ENCODE measurements at regions not wholly inside any gene's neighbourhood (a gene's known extent, or its start where the extent isn't known, plus 50 kb on each side); places are given as distances from the start of the nearest gene placed in this dataset.
"Not testable (repeated sequence)": the region's sequence is repeated elsewhere in the genome, so short reads cannot be mapped to it uniquely, and the experiment has no call there.

DNA sequence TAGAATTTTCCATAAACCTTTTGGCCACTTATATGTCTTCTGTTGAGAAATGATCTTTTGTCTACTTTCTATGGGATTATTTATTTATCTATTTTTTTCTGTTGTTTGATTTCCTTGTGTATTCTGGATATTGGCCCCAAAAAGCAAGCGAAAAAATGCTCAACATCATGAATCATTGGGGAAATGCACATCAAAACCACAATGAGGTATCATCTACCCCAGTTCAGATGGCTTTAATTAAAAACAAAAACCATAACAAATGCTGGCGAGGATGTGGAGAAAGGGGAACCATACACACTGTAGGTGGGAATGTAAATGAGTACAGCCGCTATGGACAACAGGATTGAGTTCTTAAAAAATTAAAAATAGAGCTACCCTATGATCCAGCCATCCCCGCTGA, 125.0 kb upstream of the LPCAT1 start:
- TF ChIP-seq, protein P1, sequence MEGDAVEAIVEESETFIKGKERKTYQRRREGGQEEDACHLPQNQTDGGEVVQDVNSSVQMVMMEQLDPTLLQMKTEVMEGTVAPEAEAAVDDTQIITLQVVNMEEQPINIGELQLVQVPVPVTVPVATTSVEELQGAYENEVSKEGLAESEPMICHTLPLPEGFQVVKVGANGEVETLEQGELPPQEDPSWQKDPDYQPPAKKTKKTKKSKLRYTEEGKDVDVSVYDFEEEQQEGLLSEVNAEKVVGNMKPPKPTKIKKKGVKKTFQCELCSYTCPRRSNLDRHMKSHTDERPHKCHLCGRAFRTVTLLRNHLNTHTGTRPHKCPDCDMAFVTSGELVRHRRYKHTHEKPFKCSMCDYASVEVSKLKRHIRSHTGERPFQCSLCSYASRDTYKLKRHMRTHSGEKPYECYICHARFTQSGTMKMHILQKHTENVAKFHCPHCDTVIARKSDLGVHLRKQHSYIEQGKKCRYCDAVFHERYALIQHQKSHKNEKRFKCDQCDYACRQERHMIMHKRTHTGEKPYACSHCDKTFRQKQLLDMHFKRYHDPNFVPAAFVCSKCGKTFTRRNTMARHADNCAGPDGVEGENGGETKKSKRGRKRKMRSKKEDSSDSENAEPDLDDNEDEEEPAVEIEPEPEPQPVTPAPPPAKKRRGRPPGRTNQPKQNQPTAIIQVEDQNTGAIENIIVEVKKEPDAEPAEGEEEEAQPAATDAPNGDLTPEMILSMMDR (IDR thresholded peaks at IDR 0.05; ENCODE audit: low read depth, low read length), result no peak
- Histone ChIP-seq H3K27ac (no peak overlapping the region), H3K4me1 (ENCODE audit: low read depth) (no peaks in the 10 kb centered on the region), H3K9me3 (ENCODE audit: low read depth) (no peaks in the 10 kb centered on the region), H3K27me3 (peaks cover 50% of the 10 kb centered on the region), H3K36me3 (no peaks in the 10 kb centered on the region), H3K4me3 (no peak overlapping the region)
- DNase-seq (ENCODE audit: low read depth in 1 of 2, low spot score in 1 of 2), result peak in 1 of 2 donors; percentile 10

DNA sequence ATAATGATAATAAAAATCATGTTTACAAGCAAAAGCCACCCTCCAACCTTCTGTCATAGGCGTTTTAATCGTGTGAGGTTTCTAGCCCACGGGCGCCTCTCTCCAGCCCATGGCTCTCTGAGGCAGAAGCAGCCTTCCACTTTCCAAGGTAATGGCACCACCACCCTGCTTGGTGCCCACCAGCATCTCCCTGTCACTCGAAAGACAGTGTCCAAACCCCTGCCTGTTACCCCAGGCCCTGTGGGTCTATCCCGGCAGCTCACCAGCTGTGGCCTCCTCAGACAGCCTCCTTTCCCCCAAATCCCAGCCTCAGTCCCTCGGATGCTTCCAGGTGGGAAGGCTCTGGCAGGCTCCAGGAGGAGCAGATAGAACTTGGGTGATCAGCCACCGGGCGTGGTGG, 123.8 kb upstream of the LPCAT1 start:
- TF ChIP-seq, protein P1 (IDR thresholded peaks at IDR 0.05; ENCODE audit: low read depth, low read length), result no peak
- Histone ChIP-seq H3K9me3 (ENCODE audit: low read depth) (no peaks in the 10 kb centered on the region), H3K4me3 (no peak overlapping the region), H3K27ac (no peak overlapping the region), H3K4me1 (ENCODE audit: low read depth) (no peaks in the 10 kb centered on the region), H3K27me3 (peaks cover 54% of the 10 kb centered on the region), H3K36me3 (no peaks in the 10 kb centered on the region)
- no peak for DNase-seq (ENCODE audit: low read depth in 1 of 2, low spot score in 1 of 2)

DNA sequence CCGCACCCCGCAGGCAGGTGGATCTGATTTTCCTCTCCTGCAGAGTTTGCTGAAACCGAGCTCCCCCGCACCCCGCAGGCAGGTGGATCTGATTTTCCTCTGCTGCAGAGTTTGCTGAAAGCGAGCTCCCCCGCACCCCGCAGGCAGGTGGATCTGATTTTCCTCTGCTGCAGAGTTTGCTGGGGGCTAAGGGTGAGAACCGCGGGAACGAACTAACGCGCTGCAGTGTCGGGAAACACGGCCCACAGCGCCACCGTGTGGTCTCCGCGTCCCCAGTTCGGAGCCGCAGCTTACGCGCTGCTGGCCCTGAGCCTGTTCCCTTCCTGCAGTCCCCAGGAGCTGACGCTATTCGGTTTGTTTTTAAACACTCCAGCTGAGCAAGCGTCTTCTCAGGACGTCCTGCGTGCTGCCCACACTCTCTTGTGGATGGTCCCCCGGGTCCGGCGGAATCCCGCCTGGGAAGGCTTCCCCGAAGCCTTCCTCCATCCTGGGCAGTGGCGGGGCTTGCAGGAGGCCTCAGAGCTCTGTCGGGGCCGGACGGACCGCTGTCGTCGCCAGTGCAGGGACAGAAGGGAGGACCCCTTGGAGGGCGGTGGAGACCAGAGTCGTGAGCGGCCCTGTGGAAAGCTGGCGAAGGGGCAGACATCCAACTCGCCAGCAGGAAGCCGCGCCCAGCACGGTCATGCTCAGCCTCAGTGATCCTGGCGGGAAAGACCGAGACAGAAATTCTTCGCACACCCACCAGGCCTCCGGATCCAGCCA, 121.2 kb upstream of the LPCAT1 start:
- Histone ChIP-seq H3K27me3 (peaks cover 55% of the 10 kb centered on the region), H3K4me3 (no peak overlapping the region), H3K36me3 (no peaks in the 10 kb centered on the region), H3K27ac (no peak overlapping the region), H3K4me1 (ENCODE audit: low read depth) (no peaks in the 10 kb centered on the region), H3K9me3 (ENCODE audit: low read depth) (no peaks in the 10 kb centered on the region)
- peak; percentile 92 to 94 for DNase-seq (ENCODE audit: low read depth in 1 of 2, low spot score in 1 of 2)
- TF ChIP-seq, protein P1 (IDR thresholded peaks at IDR 0.05; ENCODE audit: low read depth, low read length), result peak; percentile 77

DNA sequence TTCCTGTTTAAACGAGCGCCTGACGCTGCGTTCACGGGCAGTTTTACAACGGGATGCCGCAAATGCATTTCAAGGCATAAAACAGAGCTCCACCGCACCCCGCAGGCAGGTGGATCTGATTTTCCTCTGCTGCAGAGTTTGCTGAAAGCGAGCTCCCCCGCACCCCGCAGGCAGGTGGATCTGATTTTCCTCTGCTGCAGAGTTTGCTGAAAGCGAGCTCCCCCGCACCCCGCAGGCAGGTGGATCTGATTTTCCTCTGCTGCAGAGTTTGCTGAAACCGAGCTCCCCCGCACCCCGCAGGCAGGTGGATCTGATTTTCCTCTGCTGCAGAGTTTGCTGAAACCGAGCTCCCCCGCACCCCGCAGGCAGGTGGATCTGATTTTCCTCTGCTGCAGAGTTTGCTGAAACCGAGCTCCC, 120.6 kb upstream of the LPCAT1 start:
- not testable (repeated sequence) for DNase-seq (ENCODE audit: low read depth in 1 of 2, low spot score in 1 of 2); H3K4me1 ChIP-seq (ENCODE audit: low read depth); H3K4me3 ChIP-seq; H3K9me3 ChIP-seq (ENCODE audit: low read depth); H3K27ac ChIP-seq; H3K36me3 ChIP-seq
- peaks cover 51% of the 10 kb centered on the region for H3K27me3 ChIP-seq

DNA sequence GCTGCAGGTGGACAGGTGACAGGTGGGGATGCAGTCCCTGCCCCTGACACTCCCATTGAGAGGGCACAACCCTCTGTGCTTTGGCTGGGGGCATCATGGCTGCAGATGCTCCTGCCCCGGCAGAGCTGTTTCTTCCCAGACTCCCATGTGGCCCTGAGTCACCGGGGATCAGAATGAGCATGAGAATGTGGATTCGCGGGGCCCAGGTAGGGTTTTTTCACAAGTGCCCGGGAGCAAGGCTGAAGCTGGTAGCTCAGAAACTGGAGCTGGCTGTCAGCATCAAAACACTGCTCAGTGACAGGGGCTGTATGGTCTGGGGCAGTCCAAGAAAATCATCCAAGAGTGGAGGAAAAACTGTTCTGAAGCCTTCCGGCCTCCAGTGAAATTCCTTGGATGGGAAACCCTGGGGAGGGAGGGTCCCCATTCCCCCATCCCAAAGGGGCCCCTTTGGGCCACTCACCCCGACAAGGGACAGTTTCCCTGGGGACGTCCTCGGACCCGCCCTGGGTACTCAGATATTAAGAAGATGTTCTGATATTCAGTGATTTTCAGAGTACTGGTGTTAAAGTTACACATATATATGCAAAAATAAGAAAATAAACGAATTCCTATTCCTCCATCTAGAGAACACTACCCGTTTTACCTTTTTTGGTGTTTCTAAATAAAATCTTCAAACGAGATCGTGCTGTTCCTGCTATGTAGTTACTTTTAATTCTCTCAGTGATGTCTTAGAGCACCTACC, 120.1 kb upstream of the LPCAT1 start:
- TF ChIP-seq, protein P1 (IDR thresholded peaks at IDR 0.05; ENCODE audit: low read depth, low read length), result no peak
- Histone ChIP-seq H3K4me1 (ENCODE audit: low read depth) (no peaks in the 10 kb centered on the region), H3K27me3 (peaks cover 45% of the 10 kb centered on the region), H3K27ac (no peak overlapping the region), H3K36me3 (no peaks in the 10 kb centered on the region), H3K4me3 (no peak overlapping the region), H3K9me3 (ENCODE audit: low read depth) (no peaks in the 10 kb centered on the region)
- no peak for DNase-seq (ENCODE audit: low read depth in 1 of 2, low spot score in 1 of 2)

DNA sequence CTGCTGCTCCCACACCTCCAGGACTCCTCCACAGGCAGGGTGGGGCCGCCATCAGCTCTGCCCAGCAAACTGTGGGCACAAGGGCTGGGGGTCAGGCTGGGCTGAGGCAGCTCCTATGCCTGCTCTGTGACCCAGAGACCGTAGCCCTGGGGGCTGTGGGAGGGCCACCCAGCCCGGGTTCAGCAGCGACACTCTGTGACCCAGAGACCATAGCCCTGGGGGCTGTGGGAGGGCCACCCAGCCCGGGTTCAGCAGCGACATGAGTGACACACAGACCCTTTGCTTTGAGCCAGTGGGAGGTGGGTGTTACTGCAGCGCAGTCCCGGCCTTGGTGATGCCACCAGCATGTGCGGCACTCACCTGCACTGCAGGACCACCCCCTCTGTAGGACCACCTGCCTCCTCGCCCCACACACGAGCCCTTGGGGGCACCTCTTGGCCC, 118.9 kb upstream of the LPCAT1 start:
- Histone ChIP-seq H3K4me3 (no peak overlapping the region), H3K9me3 (ENCODE audit: low read depth) (no peaks in the 10 kb centered on the region), H3K4me1 (ENCODE audit: low read depth) (no peaks in the 10 kb centered on the region), H3K27ac (no peak overlapping the region), H3K36me3 (no peaks in the 10 kb centered on the region), H3K27me3 (peaks cover 34% of the 10 kb centered on the region)
- DNase-seq (ENCODE audit: low read depth in 1 of 2, low spot score in 1 of 2), result no peak
- TF ChIP-seq, protein P1 (IDR thresholded peaks at IDR 0.05; ENCODE audit: low read depth, low read length), result no peak

Measured in cardiac muscle cell (in vitro differentiated cells and primary cell).